ENCODE measurements at regions not wholly inside any gene's neighbourhood (a gene's known extent, or its start where the extent isn't known, plus 50 kb on each side); places are given as distances from the start of the nearest gene placed in this dataset.

GRCh38 chr1:93815366-93816110, 63.5 kb downstream of the DNTTIP2 start:
- CTCF ChIA-PET, result interaction anchor here (1.1 to 8.2 kb wide), 10 partner anchors 10 to 735 kb away, joined by 3 to 154 read pairs (median 8); partner anchors contain the start of gene MTF2
- ATAC-seq, result no peak
- DNase-seq, result no peak
- no peaks in the 10 kb centered on the region for H3K9me3 Mint-ChIP-seq (ENCODE audit: low read depth)
- H3K27ac Mint-ChIP-seq, result no peak overlapping the region
- no peaks in the 10 kb centered on the region for H3K36me3 Mint-ChIP-seq
- H3K27me3 Mint-ChIP-seq, result peaks cover 7% of the 10 kb centered on the region
- H3K4me1 Mint-ChIP-seq, result peaks cover 22% of the 10 kb centered on the region
- H3K4me3 Mint-ChIP-seq, result no peak overlapping the region

GRCh38 chr1:93814795-93815340, 64.1 kb downstream of the DNTTIP2 start:
- Mint-ChIP-seq H3K27ac (no peak overlapping the region), H3K27me3 (peaks cover 3% of the 10 kb centered on the region), H3K9me3 (ENCODE audit: low read depth) (no peaks in the 10 kb centered on the region), H3K4me3 (no peak overlapping the region), H3K36me3 (no peaks in the 10 kb centered on the region), H3K4me1 (peaks cover 22% of the 10 kb centered on the region)
- CTCF ChIA-PET, result interaction anchor here (1.1 to 8.2 kb wide), 16 partner anchors 11 to 735 kb away, joined by 3 to 154 read pairs (median 6); partner anchors contain the start of genes BCAR3 and MTF2
- ATAC-seq (no peak), DNase-seq (no peak)

- peak; percentile 67 for DNase-seq
- no peak overlapping the region for H3K27ac Mint-ChIP-seq
- CTCF ChIA-PET, result interaction anchor here (0.6 to 8.2 kb wide), 41 partner anchors 8 to 734 kb away, joined by 3 to 154 read pairs (median 4); partner anchors contain the start of genes BCAR3, DNTTIP2 and MTF2
- no peaks in the 10 kb centered on the region for H3K9me3 Mint-ChIP-seq (ENCODE audit: low read depth)
- no peaks in the 10 kb centered on the region for H3K36me3 Mint-ChIP-seq
- peaks cover 22% of the 10 kb centered on the region for H3K4me1 Mint-ChIP-seq
- H3K4me3 Mint-ChIP-seq, result no peak overlapping the region
- H3K27me3 Mint-ChIP-seq, result no peaks in the 10 kb centered on the region
- ATAC-seq, result peak; percentile 61
Measured at GRCh38 chr1:93814059-93814794, 64.8 kb downstream of the DNTTIP2 start.

GRCh38 chr1:93813076-93813475, 65.9 kb downstream of the DNTTIP2 start:
- DNase-seq, result no peak
- H3K27me3 Mint-ChIP-seq, result no peaks in the 10 kb centered on the region
- ATAC-seq, result no peak
- peaks cover 3% of the 10 kb centered on the region for H3K36me3 Mint-ChIP-seq
- H3K4me3 Mint-ChIP-seq, result no peak overlapping the region
- no peak overlapping the region for H3K27ac Mint-ChIP-seq
- peaks cover 15% of the 10 kb centered on the region for H3K4me1 Mint-ChIP-seq
- CTCF ChIA-PET, result interaction anchor here (0.9 to 8.2 kb wide), 18 partner anchors 9 to 509 kb away, joined by 3 to 154 read pairs (median 5); partner anchors contain the start of gene BCAR3
- H3K9me3 Mint-ChIP-seq (ENCODE audit: low read depth), result peaks cover 6% of the 10 kb centered on the region

GRCh38 chr1:93811326-93812065, 67.5 kb downstream of the DNTTIP2 start:
- Mint-ChIP-seq H3K27me3 (no peaks in the 10 kb centered on the region), H3K9me3 (ENCODE audit: low read depth) (peaks cover 6% of the 10 kb centered on the region), H3K4me1 (no peaks in the 10 kb centered on the region), H3K36me3 (peaks cover 3% of the 10 kb centered on the region), H3K27ac (no peak overlapping the region), H3K4me3 (no peak overlapping the region)
- no peak for ATAC-seq
- no peak for DNase-seq
- CTCF ChIA-PET, result interaction anchor here (0.9 to 8.2 kb wide), 3 partner anchors 33 to 182 kb away, joined by 3 to 67 read pairs (median 12); no protein-coding TSS in a partner anchor

GRCh38 chr1:93810316-93810715, 68.7 kb downstream of the DNTTIP2 start:
- ATAC-seq, result no peak
- CTCF ChIA-PET, result interaction anchor here (3.3 kb wide), 1 partner anchor 181 kb away, joined by 12 read pairs; no protein-coding TSS in a partner anchor
- H3K9me3 Mint-ChIP-seq (ENCODE audit: low read depth), result peaks cover 6% of the 10 kb centered on the region

GRCh38 chr1:93808871-93809270, 70.1 kb downstream of the DNTTIP2 start:
- CTCF ChIA-PET, result interaction anchor here (3.3 kb wide), 1 partner anchor 179 kb away, joined by 12 read pairs; no protein-coding TSS in a partner anchor
- peaks cover 3% of the 10 kb centered on the region for H3K27me3 Mint-ChIP-seq

More at GRCh38 chr1:93810316-93810715, 68.7 kb downstream of the DNTTIP2 start:
- H3K4me1 Mint-ChIP-seq, result no peaks in the 10 kb centered on the region
- peaks cover 3% of the 10 kb centered on the region for H3K27me3 Mint-ChIP-seq
- H3K27ac Mint-ChIP-seq, result no peak overlapping the region
- H3K36me3 Mint-ChIP-seq, result peaks cover 5% of the 10 kb centered on the region
- DNase-seq, result no peak
- H3K4me3 Mint-ChIP-seq, result no peak overlapping the region

GRCh38 chr1:93807311-93807930, 71.6 kb downstream of the DNTTIP2 start:
- DNase-seq, result no peak
- CTCF ChIA-PET, result no interaction called here
- ATAC-seq, result no peak
- peaks cover 6% of the 10 kb centered on the region for H3K9me3 Mint-ChIP-seq (ENCODE audit: low read depth)
- peaks cover 3% of the 10 kb centered on the region for H3K27me3 Mint-ChIP-seq
- no peak overlapping the region for H3K4me3 Mint-ChIP-seq
- no peak overlapping the region for H3K27ac Mint-ChIP-seq
- H3K36me3 Mint-ChIP-seq, result peaks cover 5% of the 10 kb centered on the region
- no peaks in the 10 kb centered on the region for H3K4me1 Mint-ChIP-seq

More at GRCh38 chr1:93808871-93809270, 70.1 kb downstream of the DNTTIP2 start:
- no peak for ATAC-seq
- peaks cover 5% of the 10 kb centered on the region for H3K36me3 Mint-ChIP-seq
- no peak overlapping the region for H3K4me3 Mint-ChIP-seq
- no peaks in the 10 kb centered on the region for H3K4me1 Mint-ChIP-seq
- no peak overlapping the region for H3K27ac Mint-ChIP-seq
- H3K9me3 Mint-ChIP-seq (ENCODE audit: low read depth), result peaks cover 6% of the 10 kb centered on the region
- DNase-seq, result no peak

GRCh38 chr1:93805027-93805610, 73.9 kb downstream of the DNTTIP2 start:
- no peak overlapping the region for H3K27ac Mint-ChIP-seq
- CTCF ChIA-PET, result no interaction called here
- peaks cover 5% of the 10 kb centered on the region for H3K36me3 Mint-ChIP-seq

GRCh38 chr1:93804412-93804811, 74.6 kb downstream of the DNTTIP2 start:
- Mint-ChIP-seq H3K27me3 (peaks cover 5% of the 10 kb centered on the region), H3K9me3 (ENCODE audit: low read depth) (peaks cover 6% of the 10 kb centered on the region), H3K27ac (no peak overlapping the region), H3K4me3 (no peak overlapping the region), H3K36me3 (peaks cover 5% of the 10 kb centered on the region), H3K4me1 (no peaks in the 10 kb centered on the region)
- no peak for ATAC-seq
- CTCF ChIA-PET, result no interaction called here
- DNase-seq, result no peak

More at GRCh38 chr1:93805027-93805610, 73.9 kb downstream of the DNTTIP2 start:
- peaks cover 5% of the 10 kb centered on the region for H3K27me3 Mint-ChIP-seq
- ATAC-seq, result no peak
- H3K4me1 Mint-ChIP-seq, result no peaks in the 10 kb centered on the region
- peaks cover 6% of the 10 kb centered on the region for H3K9me3 Mint-ChIP-seq (ENCODE audit: low read depth)
- DNase-seq, result no peak
- H3K4me3 Mint-ChIP-seq, result no peak overlapping the region

GRCh38 chr1:93801471-93801870, 77.5 kb downstream of the DNTTIP2 start:
- CTCF ChIA-PET, result no interaction called here
- Mint-ChIP-seq H3K27me3 (peaks cover 18% of the 10 kb centered on the region), H3K27ac (no peak overlapping the region), H3K4me3 (no peak overlapping the region), H3K4me1 (no peaks in the 10 kb centered on the region), H3K9me3 (ENCODE audit: low read depth) (peaks cover 3% of the 10 kb centered on the region), H3K36me3 (peaks cover 2% of the 10 kb centered on the region)
- no peak for DNase-seq
- no peak for ATAC-seq

- H3K9me3 Mint-ChIP-seq (ENCODE audit: low read depth), result peaks cover 3% of the 10 kb centered on the region
- ATAC-seq (no peak), DNase-seq (no peak)
- H3K27ac Mint-ChIP-seq, result no peak overlapping the region
- peaks cover 15% of the 10 kb centered on the region for H3K27me3 Mint-ChIP-seq
- no peaks in the 10 kb centered on the region for H3K4me1 Mint-ChIP-seq
- CTCF ChIA-PET, result no interaction called here
- H3K36me3 Mint-ChIP-seq, result no peaks in the 10 kb centered on the region
- no peak overlapping the region for H3K4me3 Mint-ChIP-seq
Measured at GRCh38 chr1:93800856-93801255, 78.2 kb downstream of the DNTTIP2 start.

Data from activated CD8-positive, alpha-beta memory T cell treated with anti-CD3 and anti-CD28 coated beads, Interleukin-2, amount 10 ng/mL, durations not matched to agents 7 days and 5 days (primary cell).